ENCODE measurements at regions not wholly inside any gene's neighbourhood (a gene's known extent, or its start where the extent isn't known, plus 50 kb on each side); places are given as distances from the start of the nearest gene placed in this dataset.
"Not testable (repeated sequence)": the region's sequence is repeated elsewhere in the genome, so short reads cannot be mapped to it uniquely, and the experiment has no call there.

DNA sequence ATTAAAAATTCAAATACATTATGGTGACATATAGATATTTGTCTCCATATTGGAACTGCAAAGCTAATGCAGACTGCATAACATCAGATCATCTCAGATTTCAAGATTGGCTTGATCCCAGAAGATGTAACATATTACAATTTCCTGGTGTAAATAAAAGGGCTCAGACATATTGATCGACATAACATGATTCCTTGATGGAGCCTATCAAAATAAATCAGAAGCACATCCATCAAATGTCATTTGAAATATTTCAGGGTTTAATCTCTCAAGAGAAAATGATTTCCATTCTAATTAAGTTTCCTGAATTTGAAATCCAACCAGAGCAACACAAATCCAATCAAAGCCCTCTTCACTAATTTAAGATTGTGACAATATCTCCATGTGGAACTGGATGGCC, 75.1 kb upstream of the UNC13C start:
- ATAC-seq (no peak), DNase-seq (no peak)
- no peaks in the 10 kb centered on the region for H3K4me1 ChIP-seq (ENCODE audit: low read depth)
- H3K9me3 ChIP-seq: no peaks in the 10 kb centered on the region
- H3K36me3 ChIP-seq (ENCODE audit: low read depth): no peaks in the 10 kb centered on the region
- intact Hi-C loops (cut with DNase I, micrococcal nuclease): no loop called here
- H3K4me3 ChIP-seq: no peak overlapping the region
- TF ChIP-seq, protein P1, sequence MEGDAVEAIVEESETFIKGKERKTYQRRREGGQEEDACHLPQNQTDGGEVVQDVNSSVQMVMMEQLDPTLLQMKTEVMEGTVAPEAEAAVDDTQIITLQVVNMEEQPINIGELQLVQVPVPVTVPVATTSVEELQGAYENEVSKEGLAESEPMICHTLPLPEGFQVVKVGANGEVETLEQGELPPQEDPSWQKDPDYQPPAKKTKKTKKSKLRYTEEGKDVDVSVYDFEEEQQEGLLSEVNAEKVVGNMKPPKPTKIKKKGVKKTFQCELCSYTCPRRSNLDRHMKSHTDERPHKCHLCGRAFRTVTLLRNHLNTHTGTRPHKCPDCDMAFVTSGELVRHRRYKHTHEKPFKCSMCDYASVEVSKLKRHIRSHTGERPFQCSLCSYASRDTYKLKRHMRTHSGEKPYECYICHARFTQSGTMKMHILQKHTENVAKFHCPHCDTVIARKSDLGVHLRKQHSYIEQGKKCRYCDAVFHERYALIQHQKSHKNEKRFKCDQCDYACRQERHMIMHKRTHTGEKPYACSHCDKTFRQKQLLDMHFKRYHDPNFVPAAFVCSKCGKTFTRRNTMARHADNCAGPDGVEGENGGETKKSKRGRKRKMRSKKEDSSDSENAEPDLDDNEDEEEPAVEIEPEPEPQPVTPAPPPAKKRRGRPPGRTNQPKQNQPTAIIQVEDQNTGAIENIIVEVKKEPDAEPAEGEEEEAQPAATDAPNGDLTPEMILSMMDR (IDR thresholded peaks at IDR 0.05): no peak

- intact Hi-C loops (cut with DNase I, micrococcal nuclease); H3K4me3 ChIP-seq; H3K4me1 ChIP-seq (ENCODE audit: low read depth); H3K9me3 ChIP-seq; H3K36me3 ChIP-seq (ENCODE audit: low read depth): not testable (repeated sequence)
- DNase-seq (peak in 2 of 3 donors; percentile 33 to 49), ATAC-seq (peak; percentile 48)
Measured at GRCh38 chr15:53893468-53893867, 84.8 kb upstream of the UNC13C start.

DNA sequence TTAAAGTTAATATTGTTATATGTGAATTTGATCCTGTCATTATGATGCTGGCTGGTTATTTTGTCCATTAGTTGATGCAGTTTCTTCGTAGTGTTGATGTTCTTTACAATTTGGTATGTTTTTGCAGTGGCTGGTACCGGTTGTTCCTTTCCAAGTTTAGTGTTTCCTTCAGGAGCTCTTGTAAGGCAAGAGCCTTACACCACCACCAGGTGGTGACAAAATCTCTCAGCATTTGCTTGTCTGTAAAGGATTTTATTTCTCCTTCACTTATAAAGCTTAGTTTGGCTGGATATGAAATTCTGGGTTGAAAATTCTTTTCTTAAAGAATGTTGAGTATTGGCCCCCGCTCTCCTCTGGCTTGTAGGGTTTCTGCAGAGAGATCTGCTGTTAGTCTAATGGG, 86.4 kb upstream of the UNC13C start:
- H3K4me1 ChIP-seq (ENCODE audit: low read depth); ATAC-seq; intact Hi-C loops (cut with DNase I, micrococcal nuclease); H3K36me3 ChIP-seq (ENCODE audit: low read depth); H3K9me3 ChIP-seq; H3K4me3 ChIP-seq: not testable (repeated sequence)
- DNase-seq: peak in 1 of 3 donors; percentile 23

GRCh38 chr15:53884441-53884840, 93.8 kb upstream of the UNC13C start:
- H3K36me3 ChIP-seq (ENCODE audit: low read depth): no peaks in the 10 kb centered on the region
- ATAC-seq (no peak), DNase-seq (no peak)
- no peak overlapping the region for H3K4me3 ChIP-seq
- no peaks in the 10 kb centered on the region for H3K4me1 ChIP-seq (ENCODE audit: low read depth)
- H3K9me3 ChIP-seq: no peaks in the 10 kb centered on the region
- intact Hi-C loops (cut with DNase I, micrococcal nuclease): no loop called here
- TF ChIP-seq, protein P1 (IDR thresholded peaks at IDR 0.05): no peak

GRCh38 chr15:53882311-53882710, 95.9 kb upstream of the UNC13C start:
- intact Hi-C loops (cut with DNase I, micrococcal nuclease): no loop called here
- Histone ChIP-seq H3K4me1 (ENCODE audit: low read depth) (no peaks in the 10 kb centered on the region), H3K4me3 (no peak overlapping the region), H3K9me3 (no peaks in the 10 kb centered on the region), H3K36me3 (ENCODE audit: low read depth) (no peaks in the 10 kb centered on the region)
- no peak for ATAC-seq
- TF ChIP-seq, protein P1 (IDR thresholded peaks at IDR 0.05): no peak
- DNase-seq: no peak

DNA sequence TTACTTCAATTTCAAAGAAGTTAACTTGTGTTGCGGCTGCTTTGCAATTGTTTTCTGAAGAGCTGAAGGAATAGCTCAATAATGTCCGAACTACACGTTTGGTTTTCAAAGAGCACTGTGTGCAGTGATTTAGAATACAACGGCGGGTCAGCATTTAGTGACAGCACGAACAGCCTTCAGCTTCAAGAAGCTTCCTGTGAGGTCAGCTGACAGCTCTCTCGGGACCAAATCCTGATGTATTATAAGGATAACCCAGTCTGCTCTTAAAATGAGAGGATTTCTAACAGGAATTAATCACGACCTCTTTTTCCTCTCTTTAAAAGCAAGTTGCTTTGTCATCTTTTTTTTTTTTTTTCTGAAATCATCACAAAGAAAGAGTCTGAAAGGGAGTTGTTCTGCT, 97.9 kb upstream of the UNC13C start:
- ATAC-seq: no peak
- no peaks in the 10 kb centered on the region for H3K9me3 ChIP-seq
- TF ChIP-seq, protein P1 (IDR thresholded peaks at IDR 0.05): no peak
- DNase-seq: no peak
- no peaks in the 10 kb centered on the region for H3K36me3 ChIP-seq (ENCODE audit: low read depth)
- no peak overlapping the region for H3K4me3 ChIP-seq
- no peaks in the 10 kb centered on the region for H3K4me1 ChIP-seq (ENCODE audit: low read depth)
- intact Hi-C loops (cut with DNase I, micrococcal nuclease): no loop called here

DNA sequence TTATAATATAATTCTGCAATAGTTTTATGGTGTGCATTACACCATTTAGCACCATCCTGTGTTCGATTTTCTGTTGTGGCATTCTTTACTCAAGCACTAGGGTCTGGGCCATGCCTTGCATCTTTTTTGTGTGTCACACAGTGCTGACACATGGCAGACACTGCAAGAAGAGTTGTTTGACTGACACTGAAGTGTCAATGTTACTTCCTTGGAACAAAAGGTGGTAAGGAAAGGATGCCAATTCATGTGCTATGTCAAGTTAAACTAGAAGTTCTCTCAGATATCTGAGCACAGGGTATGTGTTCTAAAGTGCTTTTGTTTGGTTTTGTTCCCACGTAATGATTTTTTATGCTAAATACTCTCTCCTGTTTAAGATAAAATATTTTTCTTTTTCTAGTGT, 102.5 kb upstream of the UNC13C start:
- H3K36me3 ChIP-seq (ENCODE audit: low read depth): no peaks in the 10 kb centered on the region
- no peak for ATAC-seq
- intact Hi-C loops (cut with DNase I, micrococcal nuclease): no loop called here

More for the DNA sequence above, 102.5 kb upstream of the UNC13C start:
- Histone ChIP-seq H3K9me3 (no peaks in the 10 kb centered on the region), H3K4me3 (no peak overlapping the region), H3K4me1 (ENCODE audit: low read depth) (no peaks in the 10 kb centered on the region)
- DNase-seq: no peak
- TF ChIP-seq, protein P1 (IDR thresholded peaks at IDR 0.05): no peak
